HL-60 (cell line): ENCODE measurements at regions not wholly inside any gene's neighbourhood (a gene's known extent, or its start where the extent isn't known, plus 50 kb on each side); places are given as distances from the start of the nearest gene placed in this dataset.

Experiments
- DNase-seq, 2 experiments: peaks; one replicate each; pipeline ENCODE4 v3.0.0-alpha.2; 2010 to 2020; ENCODE audit warnings: low read depth in 1 of 2, low spot score in 1 of 2
- H3K27ac ChIP-seq: fragments of 250-450 bp; sonication (Bioruptor Pico); replicated peaks from 2 replicates; pipeline ENCODE4 v1.5.1; 2020; ENCODE audit warnings: mild to moderate bottlenecking, moderate library complexity
- H3K27me3 ChIP-seq: fragments of 250-450 bp; sonication (Bioruptor Pico); 2 replicates; pipeline ENCODE4 v1.5.1; 2021; ENCODE audit warnings: mild to moderate bottlenecking, moderate library complexity; ENCODE audit not compliant: insufficient read depth, poor library complexity, severe bottlenecking
- H3K4me3 ChIP-seq: replicated peaks from 2 replicates; pipeline ENCODE4 v1.5.1; 2011; ENCODE audit warnings: mild to moderate bottlenecking, control low read depth, low read length; ENCODE audit not compliant: insufficient read depth
- GABPA ChIP-seq: IDR thresholded peaks from 2 replicates; pipeline ENCODE4 v1.6.1; 2012; ENCODE audit warnings: low read depth
- POLR2AphosphoS5 ChIP-seq: IDR thresholded peaks from 2 replicates; pipeline ENCODE4 v1.6.1; 2012; ENCODE audit warnings: low read depth
- SPI1 ChIP-seq: IDR thresholded peaks from 2 replicates; pipeline ENCODE4 v1.6.1; 2012; ENCODE audit warnings: low read depth, mild to moderate bottlenecking, borderline replicate concordance
- TF ChIP-seq, protein P1 (sequence below): IDR thresholded peaks from one replicate; pipeline ENCODE4 v1.5.1; 2011; ENCODE audit warnings: low read length, control low read depth, inconsistent platforms; ENCODE audit not compliant: insufficient read depth
- TF ChIP-seq, protein P2 (sequence below): IDR thresholded peaks from 2 replicates; pipeline ENCODE4 v1.6.1; 2012; ENCODE audit warnings: low read depth; ENCODE audit not compliant: insufficient replicate concordance

DNA sequence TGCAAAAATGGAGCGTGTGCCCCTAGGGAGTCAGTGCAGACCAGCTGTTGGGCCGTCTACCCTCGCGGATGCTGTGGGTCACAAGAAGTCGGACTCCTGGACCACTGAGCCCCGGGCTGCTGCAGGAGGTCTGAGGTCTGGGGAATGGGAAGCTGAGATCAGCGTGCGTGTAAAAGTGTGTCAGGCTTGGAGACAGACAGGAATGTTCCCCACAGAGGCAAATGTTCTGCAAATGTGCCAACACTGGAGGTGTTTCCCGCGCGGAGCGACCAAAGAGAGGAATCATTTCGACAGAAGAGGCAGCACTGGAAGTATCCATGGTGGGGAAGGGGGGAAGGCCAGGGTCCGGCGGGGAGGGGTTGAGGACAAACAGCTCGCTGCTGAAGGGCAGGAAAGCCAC lies 643.8 kb upstream of the MGMT start:
- TF ChIP-seq, protein P1, sequence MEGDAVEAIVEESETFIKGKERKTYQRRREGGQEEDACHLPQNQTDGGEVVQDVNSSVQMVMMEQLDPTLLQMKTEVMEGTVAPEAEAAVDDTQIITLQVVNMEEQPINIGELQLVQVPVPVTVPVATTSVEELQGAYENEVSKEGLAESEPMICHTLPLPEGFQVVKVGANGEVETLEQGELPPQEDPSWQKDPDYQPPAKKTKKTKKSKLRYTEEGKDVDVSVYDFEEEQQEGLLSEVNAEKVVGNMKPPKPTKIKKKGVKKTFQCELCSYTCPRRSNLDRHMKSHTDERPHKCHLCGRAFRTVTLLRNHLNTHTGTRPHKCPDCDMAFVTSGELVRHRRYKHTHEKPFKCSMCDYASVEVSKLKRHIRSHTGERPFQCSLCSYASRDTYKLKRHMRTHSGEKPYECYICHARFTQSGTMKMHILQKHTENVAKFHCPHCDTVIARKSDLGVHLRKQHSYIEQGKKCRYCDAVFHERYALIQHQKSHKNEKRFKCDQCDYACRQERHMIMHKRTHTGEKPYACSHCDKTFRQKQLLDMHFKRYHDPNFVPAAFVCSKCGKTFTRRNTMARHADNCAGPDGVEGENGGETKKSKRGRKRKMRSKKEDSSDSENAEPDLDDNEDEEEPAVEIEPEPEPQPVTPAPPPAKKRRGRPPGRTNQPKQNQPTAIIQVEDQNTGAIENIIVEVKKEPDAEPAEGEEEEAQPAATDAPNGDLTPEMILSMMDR: no peak
- TF ChIP-seq POLR2AphosphoS5: no peak
- TF ChIP-seq, protein P2, sequence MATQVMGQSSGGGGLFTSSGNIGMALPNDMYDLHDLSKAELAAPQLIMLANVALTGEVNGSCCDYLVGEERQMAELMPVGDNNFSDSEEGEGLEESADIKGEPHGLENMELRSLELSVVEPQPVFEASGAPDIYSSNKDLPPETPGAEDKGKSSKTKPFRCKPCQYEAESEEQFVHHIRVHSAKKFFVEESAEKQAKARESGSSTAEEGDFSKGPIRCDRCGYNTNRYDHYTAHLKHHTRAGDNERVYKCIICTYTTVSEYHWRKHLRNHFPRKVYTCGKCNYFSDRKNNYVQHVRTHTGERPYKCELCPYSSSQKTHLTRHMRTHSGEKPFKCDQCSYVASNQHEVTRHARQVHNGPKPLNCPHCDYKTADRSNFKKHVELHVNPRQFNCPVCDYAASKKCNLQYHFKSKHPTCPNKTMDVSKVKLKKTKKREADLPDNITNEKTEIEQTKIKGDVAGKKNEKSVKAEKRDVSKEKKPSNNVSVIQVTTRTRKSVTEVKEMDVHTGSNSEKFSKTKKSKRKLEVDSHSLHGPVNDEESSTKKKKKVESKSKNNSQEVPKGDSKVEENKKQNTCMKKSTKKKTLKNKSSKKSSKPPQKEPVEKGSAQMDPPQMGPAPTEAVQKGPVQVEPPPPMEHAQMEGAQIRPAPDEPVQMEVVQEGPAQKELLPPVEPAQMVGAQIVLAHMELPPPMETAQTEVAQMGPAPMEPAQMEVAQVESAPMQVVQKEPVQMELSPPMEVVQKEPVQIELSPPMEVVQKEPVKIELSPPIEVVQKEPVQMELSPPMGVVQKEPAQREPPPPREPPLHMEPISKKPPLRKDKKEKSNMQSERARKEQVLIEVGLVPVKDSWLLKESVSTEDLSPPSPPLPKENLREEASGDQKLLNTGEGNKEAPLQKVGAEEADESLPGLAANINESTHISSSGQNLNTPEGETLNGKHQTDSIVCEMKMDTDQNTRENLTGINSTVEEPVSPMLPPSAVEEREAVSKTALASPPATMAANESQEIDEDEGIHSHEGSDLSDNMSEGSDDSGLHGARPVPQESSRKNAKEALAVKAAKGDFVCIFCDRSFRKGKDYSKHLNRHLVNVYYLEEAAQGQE: no peak
- no peak for TF ChIP-seq SPI1
- TF ChIP-seq GABPA: no peak
- Histone ChIP-seq H3K27me3 (no peaks in the 10 kb centered on the region), H3K27ac (no peak overlapping the region), H3K4me3 (no peak overlapping the region)
- DNase-seq: no peak

DNA sequence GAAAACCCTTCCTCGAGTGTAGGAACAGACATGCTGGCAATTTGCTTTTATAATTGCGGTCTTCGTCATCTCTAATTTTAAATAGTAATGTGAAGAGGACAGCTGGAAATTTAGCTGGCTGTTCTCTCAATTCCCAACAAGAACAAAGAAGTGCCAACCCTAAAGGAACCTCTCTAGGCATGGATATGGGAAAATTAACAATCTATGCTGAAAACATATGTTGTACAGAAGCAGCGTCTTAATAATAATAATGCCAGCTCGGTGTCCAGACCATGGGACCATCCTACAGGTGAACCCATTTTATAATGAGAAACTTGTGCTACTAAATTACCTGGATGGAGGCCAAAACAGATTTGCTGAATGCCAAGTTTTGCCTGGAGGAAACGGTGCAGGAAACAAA lies 641.4 kb upstream of the MGMT start:
- DNase-seq: no peak
- Histone ChIP-seq H3K4me3 (no peak overlapping the region), H3K27ac (no peak overlapping the region), H3K27me3 (no peaks in the 10 kb centered on the region)
- TF ChIP-seq SPI1 (no peak), POLR2AphosphoS5 (no peak), GABPA (no peak)
- TF ChIP-seq, protein P2: no peak
- TF ChIP-seq, protein P1: no peak

DNA sequence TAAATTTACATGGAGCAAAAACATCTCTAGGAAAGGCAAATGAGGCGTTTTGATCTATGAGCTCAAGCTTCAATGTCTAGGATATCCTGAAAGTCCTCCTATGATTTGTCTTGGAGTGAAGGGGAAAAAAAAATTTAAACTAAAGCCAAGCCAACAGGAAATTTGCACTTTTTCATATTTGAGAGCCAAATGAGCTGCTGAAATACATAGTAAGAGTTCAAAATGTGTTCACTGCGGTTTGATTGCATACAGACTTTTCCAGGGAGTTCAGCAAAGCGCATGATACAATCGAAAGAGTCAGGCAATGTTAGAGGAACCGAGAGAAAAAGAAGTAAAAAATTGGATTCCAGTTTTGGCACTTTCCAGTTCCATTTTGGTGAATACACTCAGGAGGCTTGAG lies 633.4 kb upstream of the MGMT start:
- H3K27me3 ChIP-seq: no peaks in the 10 kb centered on the region
- no peak overlapping the region for H3K27ac ChIP-seq
- TF ChIP-seq GABPA (no peak), SPI1 (no peak), POLR2AphosphoS5 (no peak)
- TF ChIP-seq, protein P2: no peak
- TF ChIP-seq, protein P1: no peak
- no peak for DNase-seq
- H3K4me3 ChIP-seq: no peak overlapping the region
